IMR-90 (cell line): ENCODE measurements at regions not wholly inside any gene's neighbourhood (a gene's known extent, or its start where the extent isn't known, plus 50 kb on each side); places are given as distances from the start of the nearest gene placed in this dataset.

Source experiments
- BHLHE40 ChIP-seq: fragments of 150-350 bp; IDR thresholded peaks from 2 replicates; pipeline ENCODE4 v1.6.1; 2016; ENCODE audit warnings: mild to moderate bottlenecking, low read depth, low read length
- CEBPB ChIP-seq: IDR thresholded peaks from 2 replicates; pipeline ENCODE4 v1.6.1; 2012; ENCODE audit warnings: low read depth, low read length, improper control_type of control experiment
- CHD1 ChIP-seq: IDR thresholded peaks from 2 replicates; pipeline ENCODE4 v1.6.1; 2012; ENCODE audit warnings: low read depth, low read length, improper control_type of control experiment
- FOS ChIP-seq: fragments of 150-350 bp; IDR thresholded peaks from 2 replicates; pipeline ENCODE4 v1.6.1; 2016; ENCODE audit warnings: low read depth, low read length
- MAFK ChIP-seq: IDR thresholded peaks from 2 replicates; pipeline ENCODE4 v1.6.1; 2012; ENCODE audit warnings: low read depth, low read length, improper control_type of control experiment
- MXI1 ChIP-seq: IDR thresholded peaks from 2 replicates; pipeline ENCODE4 v1.6.1; 2012; ENCODE audit warnings: low read depth, mild to moderate bottlenecking, low read length, moderate library complexity, borderline replicate concordance
- NFE2L2 ChIP-seq: fragments of 150-350 bp; IDR thresholded peaks from 2 replicates; pipeline ENCODE4 v1.6.1; 2016; ENCODE audit warnings: low read depth, mild to moderate bottlenecking, low read length
- POLR2A ChIP-seq: IDR thresholded peaks from 2 replicates; pipeline ENCODE4 v1.6.1; 2012; ENCODE audit warnings: mild to moderate bottlenecking, low read depth, low read length
- RAD21 ChIP-seq: IDR thresholded peaks from 2 replicates; pipeline ENCODE4 v1.6.1; 2012; ENCODE audit warnings: low read length, improper control_type of control experiment
- RFX5 ChIP-seq: IDR thresholded peaks from 2 replicates; pipeline ENCODE4 v1.8.0; 2012; ENCODE audit warnings: low read depth, mild to moderate bottlenecking, low read length, moderate library complexity
- SMC3 ChIP-seq: fragments of 150-350 bp; IDR thresholded peaks from 2 replicates; pipeline ENCODE4 v1.6.1; 2016; ENCODE audit warnings: low read depth, mild to moderate bottlenecking, antibody characterized with exemption, low read length, moderate library complexity
- TF ChIP-seq, protein P1 (sequence below): conservative IDR thresholded peaks from 2 replicates; pipeline ENCODE4 v1.5.1; 2012; ENCODE audit warnings: mild to moderate bottlenecking, low read depth, low read length, improper control_type of control experiment

DNA sequence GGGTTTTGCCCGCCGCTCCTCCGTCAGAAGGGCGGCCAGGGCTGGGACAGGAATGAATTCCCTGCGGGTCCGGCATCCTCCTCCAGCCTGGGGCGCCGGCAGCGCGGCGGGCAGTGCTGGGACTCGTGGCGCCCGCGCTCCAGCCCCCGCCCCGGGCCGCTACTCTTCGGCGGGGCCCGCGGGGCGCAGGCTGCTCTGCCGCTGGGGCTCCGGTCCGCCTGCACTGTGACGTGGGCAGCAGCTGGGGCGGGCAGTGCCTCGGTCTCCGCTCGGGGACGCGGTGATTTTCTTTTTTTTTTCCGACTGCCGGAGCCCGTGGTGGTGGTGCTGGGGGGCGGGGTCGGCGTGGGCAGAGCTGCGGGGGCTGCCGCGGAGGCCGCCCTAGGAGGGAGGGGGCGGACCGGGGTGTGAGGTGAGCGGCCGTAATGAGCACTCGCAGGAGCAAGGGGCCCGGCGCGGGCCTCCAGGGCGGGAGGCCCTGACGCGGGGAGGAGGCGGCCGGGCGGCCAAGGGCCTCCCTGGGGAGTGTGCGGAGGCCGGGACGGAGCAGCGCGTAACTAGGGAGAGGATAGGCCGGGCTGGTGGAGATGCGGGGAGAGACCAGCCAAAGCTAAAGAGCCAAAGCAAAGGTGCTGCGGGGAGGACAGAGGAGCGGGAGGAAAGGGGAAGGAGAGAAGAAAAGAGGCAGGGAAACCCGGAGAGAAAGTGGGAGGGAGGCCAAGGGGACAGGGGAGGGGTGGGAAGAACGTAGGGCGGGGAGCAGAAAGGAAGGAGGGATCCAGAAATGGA is 73.3 kb upstream of the ZBED5 start:
- TF ChIP-seq POLR2A (peak; percentile 75), CEBPB (no peak), RAD21 (no peak; the same call in 1 of the 2 replicates), SMC3 (0 out of 2 replicates have a peak, but pooled peaks have one; percentile 3), BHLHE40 (no peak), MXI1 (no peak; the same call in 1 of the 2 replicates), CHD1 (no peak), RFX5 (no peak), NFE2L2 (no peak), FOS (no peak), MAFK (no peak)
- TF ChIP-seq, protein P1, sequence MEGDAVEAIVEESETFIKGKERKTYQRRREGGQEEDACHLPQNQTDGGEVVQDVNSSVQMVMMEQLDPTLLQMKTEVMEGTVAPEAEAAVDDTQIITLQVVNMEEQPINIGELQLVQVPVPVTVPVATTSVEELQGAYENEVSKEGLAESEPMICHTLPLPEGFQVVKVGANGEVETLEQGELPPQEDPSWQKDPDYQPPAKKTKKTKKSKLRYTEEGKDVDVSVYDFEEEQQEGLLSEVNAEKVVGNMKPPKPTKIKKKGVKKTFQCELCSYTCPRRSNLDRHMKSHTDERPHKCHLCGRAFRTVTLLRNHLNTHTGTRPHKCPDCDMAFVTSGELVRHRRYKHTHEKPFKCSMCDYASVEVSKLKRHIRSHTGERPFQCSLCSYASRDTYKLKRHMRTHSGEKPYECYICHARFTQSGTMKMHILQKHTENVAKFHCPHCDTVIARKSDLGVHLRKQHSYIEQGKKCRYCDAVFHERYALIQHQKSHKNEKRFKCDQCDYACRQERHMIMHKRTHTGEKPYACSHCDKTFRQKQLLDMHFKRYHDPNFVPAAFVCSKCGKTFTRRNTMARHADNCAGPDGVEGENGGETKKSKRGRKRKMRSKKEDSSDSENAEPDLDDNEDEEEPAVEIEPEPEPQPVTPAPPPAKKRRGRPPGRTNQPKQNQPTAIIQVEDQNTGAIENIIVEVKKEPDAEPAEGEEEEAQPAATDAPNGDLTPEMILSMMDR = no peak
